A673 (cell line): ENCODE measurements at regions not wholly inside any gene's neighbourhood (a gene's known extent, or its start where the extent isn't known, plus 50 kb on each side); places are given as distances from the start of the nearest gene placed in this dataset.

Source experiments
- BruUV-seq: library from RNA; stranded (reverse); fragments of 400-500 nt; replicated peaks from 2 replicates; lab custom pipeline; 2021; lab: Mats Ljungman, UMichigan
- CTCF ChIA-PET: fragments of 300-600 bp; sonication (Branson Sonifier 250); formaldehyde crosslinking; loops from one replicate; lab custom pipeline; 2022; ENCODE audit warnings: antibody characterized with exemption; lab: Charles Lee
- POLR2A ChIA-PET: fragments of 300-600 bp; sonication (Branson Sonifier 250); formaldehyde crosslinking; loops from one replicate; lab custom pipeline; 2022; ENCODE audit warnings: antibody characterized with exemption; ENCODE audit not compliant: low non-redundant PET; lab: Charles Lee
- DNase-seq: peaks from one replicate; pipeline ENCODE4 v3.0.0-alpha.2; 2015; ENCODE audit warnings: low spot score
- H3K27ac ChIP-seq: fragments of 200-600 bp; sonication (generic); 2 replicates; pipeline ENCODE4 v1.5.1; 2016; ENCODE audit warnings: mixed run types, low read depth, mild to moderate bottlenecking, mixed read lengths, antibody characterized with exemption, low read length; ENCODE audit not compliant: poor library complexity, severe bottlenecking
- H3K27me3 ChIP-seq: fragments of 200-600 bp; sonication (generic); replicated peaks from 2 replicates; pipeline ENCODE4 v1.6.1; 2017; ENCODE audit warnings: mixed run types, low read depth, mild to moderate bottlenecking, mixed read lengths, antibody characterized with exemption, low read length; ENCODE audit not compliant: insufficient read depth, poor library complexity
- H3K36me3 ChIP-seq: fragments of 200-600 bp; sonication (generic); 2 replicates; pipeline ENCODE4 v1.6.1; 2016; ENCODE audit warnings: mixed run types, mild to moderate bottlenecking, mixed read lengths, antibody characterized with exemption, low read length; ENCODE audit not compliant: insufficient read depth, poor library complexity, severe bottlenecking
- H3K4me1 ChIP-seq: fragments of 200-600 bp; sonication (generic); 2 replicates; pipeline ENCODE4 v1.6.1; 2017; ENCODE audit warnings: mixed run types, mild to moderate bottlenecking, mixed read lengths, antibody characterized with exemption, low read length; ENCODE audit not compliant: insufficient read depth, poor library complexity, severe bottlenecking
- H3K4me3 ChIP-seq: fragments of 200-600 bp; sonication (generic); 2 replicates; pipeline ENCODE4 v1.5.1; 2016; ENCODE audit warnings: low read depth, mixed run types, mild to moderate bottlenecking, mixed read lengths, low read length; ENCODE audit not compliant: poor library complexity, severe bottlenecking
- H3K9me3 ChIP-seq: fragments of 200-600 bp; sonication (generic); 2 replicates; pipeline ENCODE4 v1.6.1; 2016; ENCODE audit warnings: mixed run types, low read depth, mild to moderate bottlenecking, mixed read lengths, antibody characterized with exemption, low read length; ENCODE audit not compliant: poor library complexity, severe bottlenecking
- CTCF ChIP-seq: fragments of 300-800, 200-600 bp; sonication (generic); conservative IDR thresholded peaks from 2 replicates; pipeline ENCODE4 v1.5.1; 2017; ENCODE audit warnings: low read depth, mild to moderate bottlenecking, antibody characterized with exemption, low read length, moderate library complexity, mixed read lengths
- EZH2 ChIP-seq: fragments of 200-600 bp; sonication (generic); IDR thresholded peaks from 2 replicates; pipeline ENCODE4 v1.6.1; 2017; ENCODE audit warnings: borderline replicate concordance, low read depth, mild to moderate bottlenecking, mixed read lengths, antibody characterized with exemption, low read length; ENCODE audit not compliant: poor library complexity, severe bottlenecking
- intact Hi-C: fragments of 100-400 bp; cut with micrococcal nuclease; formaldehyde crosslinking; loops from one replicate; pipeline ENCODE4 v1.10.0; 2022; ENCODE audit not compliant: unreplicated experiment

GRCh38 chr6:1519597-1519996 lies 90.1 kb upstream of the FOXC1 start:
- no peak for DNase-seq
- intact Hi-C loops: no loop called here
- no TSS peak for BruUV-seq
- H3K4me3 ChIP-seq: no peak overlapping the region
- H3K9me3 ChIP-seq: no peaks in the 10 kb centered on the region
- no peaks in the 10 kb centered on the region for H3K4me1 ChIP-seq
- TF ChIP-seq CTCF (no peak), EZH2 (no peak)
- no peak overlapping the region for H3K27ac ChIP-seq
- ChIA-PET CTCF (no interaction called here), POLR2A (no interaction called here)
- no peaks in the 10 kb centered on the region for H3K36me3 ChIP-seq
- H3K27me3 ChIP-seq: no peaks in the 10 kb centered on the region

- Histone ChIP-seq H3K9me3 (no peaks in the 10 kb centered on the region), H3K36me3 (no peaks in the 10 kb centered on the region), H3K4me1 (no peaks in the 10 kb centered on the region), H3K27ac (no peak overlapping the region), H3K4me3 (no peak overlapping the region), H3K27me3 (no peaks in the 10 kb centered on the region)
- ChIA-PET CTCF (no interaction called here), POLR2A (no interaction called here)
- TF ChIP-seq CTCF (no peak), EZH2 (no peak)
- DNase-seq: no peak
- BruUV-seq: no TSS peak
- intact Hi-C loops: no loop called here
Observed at GRCh38 chr6:1522779-1523178, 86.9 kb upstream of the FOXC1 start.

GRCh38 chr6:1524040-1524480 lies 85.7 kb upstream of the FOXC1 start:
- Histone ChIP-seq H3K27me3 (no peaks in the 10 kb centered on the region), H3K9me3 (no peaks in the 10 kb centered on the region), H3K27ac (no peak overlapping the region), H3K36me3 (no peaks in the 10 kb centered on the region), H3K4me3 (no peak overlapping the region), H3K4me1 (no peaks in the 10 kb centered on the region)
- intact Hi-C loops: no loop called here
- ChIA-PET CTCF (no interaction called here), POLR2A (no interaction called here)
- BruUV-seq: no TSS peak
- TF ChIP-seq CTCF (0 out of 2 replicates have a peak, but pooled peaks have one; percentile 16), EZH2 (no peak)
- no peak for DNase-seq
